ENCODE measurements at regions not wholly inside any gene's neighbourhood (a gene's known extent, or its start where the extent isn't known, plus 50 kb on each side); places are given as distances from the start of the nearest gene placed in this dataset.

- no peak overlapping the region for H3K9ac ChIP-seq (ENCODE audit: low read depth, low read length, poor library complexity)
- no peak overlapping the region for H2BK5ac ChIP-seq (ENCODE audit: low read length)
- no peak overlapping the region for H3K4ac ChIP-seq (ENCODE audit: low read length)
- H4K8ac ChIP-seq (ENCODE audit: low read depth, low read length) = no peak overlapping the region
- H3K9me3 ChIP-seq (replicated peaks in 1 of 2; ENCODE audit: control insufficient read depth in 2 of 2, insufficient read depth in 1 of 2, low read depth in 1 of 2, low read length in 2 of 2) = no peaks in the 10 kb centered on the region
- H2BK15ac ChIP-seq (ENCODE audit: low read length) = no peak overlapping the region
- H3K27ac ChIP-seq (replicated peaks; ENCODE audit: low read length) = no peak overlapping the region
- no peaks in the 10 kb centered on the region for H3K4me1 ChIP-seq (ENCODE audit: control insufficient read depth in 2 of 2, insufficient read depth in 1 of 2, low read depth in 1 of 2, low read length in 2 of 2)
- H3K18ac ChIP-seq (ENCODE audit: low read length) = no peak overlapping the region
- H2AK5ac ChIP-seq (ENCODE audit: low read depth, low read length) = no peak overlapping the region
- H3K36me3 ChIP-seq (replicated peaks in 1 of 2; ENCODE audit: control insufficient read depth in 2 of 2, insufficient read depth in 2 of 2, low read length in 2 of 2) = no peaks in the 10 kb centered on the region
- no peak overlapping the region for H3K14ac ChIP-seq (ENCODE audit: low read length)
- no peaks in the 10 kb centered on the region for H3K79me1 ChIP-seq (ENCODE audit: low read depth, low read length)
- DNase-seq (ENCODE audit: low spot score) = no peak
- H2AFZ ChIP-seq (ENCODE audit: low read length) = no peak overlapping the region
- H3K4me2 ChIP-seq (ENCODE audit: insufficient read depth, low read length, poor library complexity, severe bottlenecking) = no peak overlapping the region
- H3K27me3 ChIP-seq (ENCODE audit: control insufficient read depth in 3 of 3, insufficient read depth in 3 of 3, low read depth in 1 of 3, low read length in 3 of 3) = no peaks in the 10 kb centered on the region
- H3K23ac ChIP-seq (ENCODE audit: low read depth, low read length, poor library complexity) = no peak overlapping the region
- H2BK120ac ChIP-seq (ENCODE audit: low read depth, low read length) = no peak overlapping the region
- H3K4me3 ChIP-seq (ENCODE audit: low read length in 2 of 2) = no peak overlapping the region
- no peak overlapping the region for H2BK12ac ChIP-seq (ENCODE audit: low read length)
- H4K91ac ChIP-seq (ENCODE audit: low read depth, low read length, poor library complexity) = no peak overlapping the region
- no CpG with 5 or more reads among the region's 1 CpG for WGBS, 2 donors (ENCODE audit: extremely low coverage in 2 of 2, insufficient read length in 2 of 2, insufficient replicate concordance in 1 of 2)
Observed at GRCh38 chr3:19060404-19060803, 87.9 kb upstream of the KCNH8 start.

- Histone ChIP-seq H3K23ac (ENCODE audit: low read depth, low read length, poor library complexity) (no peak overlapping the region), H3K79me1 (ENCODE audit: low read depth, low read length) (no peaks in the 10 kb centered on the region), H4K91ac (ENCODE audit: low read depth, low read length, poor library complexity) (no peak overlapping the region), H3K14ac (ENCODE audit: low read length) (no peak overlapping the region), H2BK12ac (ENCODE audit: low read length) (no peak overlapping the region), H3K27ac (replicated peaks; ENCODE audit: low read length) (no peak overlapping the region), H2BK120ac (ENCODE audit: low read depth, low read length) (no peak overlapping the region), H3K4me3 (ENCODE audit: low read length in 2 of 2) (no peak overlapping the region), H2AFZ (ENCODE audit: low read length) (no peak overlapping the region), H3K18ac (ENCODE audit: low read length) (no peak overlapping the region), H4K8ac (ENCODE audit: low read depth, low read length) (no peak overlapping the region), H2AK5ac (ENCODE audit: low read depth, low read length) (no peak overlapping the region), H2BK5ac (ENCODE audit: low read length) (no peak overlapping the region), H3K27me3 (ENCODE audit: control insufficient read depth in 3 of 3, insufficient read depth in 3 of 3, low read depth in 1 of 3, low read length in 3 of 3) (no peaks in the 10 kb centered on the region), H3K9ac (ENCODE audit: low read depth, low read length, poor library complexity) (no peak overlapping the region), H3K4me1 (ENCODE audit: control insufficient read depth in 2 of 2, insufficient read depth in 1 of 2, low read depth in 1 of 2, low read length in 2 of 2) (no peaks in the 10 kb centered on the region), H3K36me3 (replicated peaks in 1 of 2; ENCODE audit: control insufficient read depth in 2 of 2, insufficient read depth in 2 of 2, low read length in 2 of 2) (no peaks in the 10 kb centered on the region), H3K4me2 (ENCODE audit: insufficient read depth, low read length, poor library complexity, severe bottlenecking) (no peak overlapping the region), H2BK15ac (ENCODE audit: low read length) (no peak overlapping the region), H3K9me3 (replicated peaks in 1 of 2; ENCODE audit: control insufficient read depth in 2 of 2, insufficient read depth in 1 of 2, low read depth in 1 of 2, low read length in 2 of 2) (no peaks in the 10 kb centered on the region), H3K4ac (ENCODE audit: low read length) (no peak overlapping the region)
- no peak for DNase-seq (ENCODE audit: low spot score)
- WGBS, 2 donors (ENCODE audit: extremely low coverage in 2 of 2, insufficient read length in 2 of 2, insufficient replicate concordance in 1 of 2) = no CpG with 5 or more reads among the region's 1 CpG
Observed at GRCh38 chr3:19052874-19053273, 95.4 kb upstream of the KCNH8 start.

- Histone ChIP-seq H2AFZ (ENCODE audit: low read length) (no peak overlapping the region), H2BK15ac (ENCODE audit: low read length) (no peak overlapping the region), H3K79me1 (ENCODE audit: low read depth, low read length) (no peaks in the 10 kb centered on the region), H2BK120ac (ENCODE audit: low read depth, low read length) (no peak overlapping the region), H4K91ac (ENCODE audit: low read depth, low read length, poor library complexity) (no peak overlapping the region), H3K27me3 (ENCODE audit: control insufficient read depth in 3 of 3, insufficient read depth in 3 of 3, low read depth in 1 of 3, low read length in 3 of 3) (no peaks in the 10 kb centered on the region), H2AK5ac (ENCODE audit: low read depth, low read length) (no peak overlapping the region), H2BK5ac (ENCODE audit: low read length) (no peak overlapping the region), H3K14ac (ENCODE audit: low read length) (no peak overlapping the region), H3K4me1 (ENCODE audit: control insufficient read depth in 2 of 2, insufficient read depth in 1 of 2, low read depth in 1 of 2, low read length in 2 of 2) (no peaks in the 10 kb centered on the region), H3K4me2 (ENCODE audit: insufficient read depth, low read length, poor library complexity, severe bottlenecking) (no peak overlapping the region), H3K23ac (ENCODE audit: low read depth, low read length, poor library complexity) (no peak overlapping the region), H3K4ac (ENCODE audit: low read length) (no peak overlapping the region), H4K8ac (ENCODE audit: low read depth, low read length) (no peak overlapping the region), H3K18ac (ENCODE audit: low read length) (no peak overlapping the region), H3K4me3 (ENCODE audit: low read length in 2 of 2) (no peak overlapping the region), H3K36me3 (replicated peaks in 1 of 2; ENCODE audit: control insufficient read depth in 2 of 2, insufficient read depth in 2 of 2, low read length in 2 of 2) (no peaks in the 10 kb centered on the region), H3K27ac (replicated peaks; ENCODE audit: low read length) (no peak overlapping the region), H3K9ac (ENCODE audit: low read depth, low read length, poor library complexity) (no peak overlapping the region), H2BK12ac (ENCODE audit: low read length) (no peak overlapping the region), H3K9me3 (replicated peaks in 1 of 2; ENCODE audit: control insufficient read depth in 2 of 2, insufficient read depth in 1 of 2, low read depth in 1 of 2, low read length in 2 of 2) (no peaks in the 10 kb centered on the region)
- no peak for DNase-seq (ENCODE audit: low spot score)
- no CpG with 5 or more reads among the region's 1 CpG for WGBS, 2 donors (ENCODE audit: extremely low coverage in 2 of 2, insufficient read length in 2 of 2, insufficient replicate concordance in 1 of 2)
Observed at GRCh38 chr3:19046440-19046839, 101.9 kb upstream of the KCNH8 start.

- H3K4me3 ChIP-seq (ENCODE audit: low read length in 2 of 2) = no peak overlapping the region
- no peak overlapping the region for H3K23ac ChIP-seq (ENCODE audit: low read depth, low read length, poor library complexity)
- no peak overlapping the region for H3K14ac ChIP-seq (ENCODE audit: low read length)
- H2AFZ ChIP-seq (ENCODE audit: low read length) = no peak overlapping the region
- no peak for DNase-seq (ENCODE audit: low spot score)
- no peak overlapping the region for H2AK5ac ChIP-seq (ENCODE audit: low read depth, low read length)
- H3K36me3 ChIP-seq (replicated peaks in 1 of 2; ENCODE audit: control insufficient read depth in 2 of 2, insufficient read depth in 2 of 2, low read length in 2 of 2) = no peaks in the 10 kb centered on the region
- H3K18ac ChIP-seq (ENCODE audit: low read length) = no peak overlapping the region
- no peak overlapping the region for H2BK15ac ChIP-seq (ENCODE audit: low read length)
- no peaks in the 10 kb centered on the region for H3K4me1 ChIP-seq (ENCODE audit: control insufficient read depth in 2 of 2, insufficient read depth in 1 of 2, low read depth in 1 of 2, low read length in 2 of 2)
- no peak overlapping the region for H3K4ac ChIP-seq (ENCODE audit: low read length)
- no peak overlapping the region for H2BK12ac ChIP-seq (ENCODE audit: low read length)
- no CpG with 5 or more reads among the region's 4 CpGs for WGBS, 2 donors (ENCODE audit: extremely low coverage in 2 of 2, insufficient read length in 2 of 2, insufficient replicate concordance in 1 of 2)
- H3K27me3 ChIP-seq (ENCODE audit: control insufficient read depth in 3 of 3, insufficient read depth in 3 of 3, low read depth in 1 of 3, low read length in 3 of 3) = no peaks in the 10 kb centered on the region
- H3K9ac ChIP-seq (ENCODE audit: low read depth, low read length, poor library complexity) = no peak overlapping the region
- no peak overlapping the region for H3K4me2 ChIP-seq (ENCODE audit: insufficient read depth, low read length, poor library complexity, severe bottlenecking)
- H3K27ac ChIP-seq (replicated peaks; ENCODE audit: low read length) = no peak overlapping the region
- no peaks in the 10 kb centered on the region for H3K9me3 ChIP-seq (replicated peaks in 1 of 2; ENCODE audit: control insufficient read depth in 2 of 2, insufficient read depth in 1 of 2, low read depth in 1 of 2, low read length in 2 of 2)
- no peak overlapping the region for H4K91ac ChIP-seq (ENCODE audit: low read depth, low read length, poor library complexity)
- no peaks in the 10 kb centered on the region for H3K79me1 ChIP-seq (ENCODE audit: low read depth, low read length)
- no peak overlapping the region for H2BK5ac ChIP-seq (ENCODE audit: low read length)
- no peak overlapping the region for H4K8ac ChIP-seq (ENCODE audit: low read depth, low read length)
- no peak overlapping the region for H2BK120ac ChIP-seq (ENCODE audit: low read depth, low read length)
Observed at GRCh38 chr3:19030522-19030839, 117.8 kb upstream of the KCNH8 start.

Data from neuronal stem cell (in vitro differentiated cells).